ENCODE measurements at regions not wholly inside any gene's neighbourhood (a gene's known extent, or its start where the extent isn't known, plus 50 kb on each side); places are given as distances from the start of the nearest gene placed in this dataset.

- Histone ChIP-seq H3K4me2 (ENCODE audit: low read depth, low read length, poor library complexity, severe bottlenecking) (no peak overlapping the region), H3K9ac (ENCODE audit: low read depth, low read length, poor library complexity, severe bottlenecking) (no peak overlapping the region), H3K9me2 (replicated peaks; ENCODE audit: low read depth, low read length) (no peaks in the 10 kb centered on the region), H3F3A (ENCODE audit: low read depth) (no peaks in the 10 kb centered on the region), H3K36me3 (ENCODE audit: insufficient read depth, low read length) (no peaks in the 10 kb centered on the region), H3K4me3 (ENCODE audit: low read length, poor library complexity, severe bottlenecking) (no peak overlapping the region), H3K4me1 (ENCODE audit: insufficient read depth, low read length, poor library complexity, severe bottlenecking) (no peaks in the 10 kb centered on the region), H2AFZ (ENCODE audit: low read length) (no peak overlapping the region), H3K27me3 (ENCODE audit: insufficient read depth, low read length, poor library complexity, severe bottlenecking) (no peaks in the 10 kb centered on the region), H3K9me3 (ENCODE audit: insufficient read depth, low read depth, low read length) (no peaks in the 10 kb centered on the region), H3K79me2 (ENCODE audit: insufficient read depth, low read length) (no peaks in the 10 kb centered on the region), H4K20me1 (ENCODE audit: insufficient read depth, low read length, poor library complexity, severe bottlenecking) (no peaks in the 10 kb centered on the region)
- TF ChIP-seq, protein P1, sequence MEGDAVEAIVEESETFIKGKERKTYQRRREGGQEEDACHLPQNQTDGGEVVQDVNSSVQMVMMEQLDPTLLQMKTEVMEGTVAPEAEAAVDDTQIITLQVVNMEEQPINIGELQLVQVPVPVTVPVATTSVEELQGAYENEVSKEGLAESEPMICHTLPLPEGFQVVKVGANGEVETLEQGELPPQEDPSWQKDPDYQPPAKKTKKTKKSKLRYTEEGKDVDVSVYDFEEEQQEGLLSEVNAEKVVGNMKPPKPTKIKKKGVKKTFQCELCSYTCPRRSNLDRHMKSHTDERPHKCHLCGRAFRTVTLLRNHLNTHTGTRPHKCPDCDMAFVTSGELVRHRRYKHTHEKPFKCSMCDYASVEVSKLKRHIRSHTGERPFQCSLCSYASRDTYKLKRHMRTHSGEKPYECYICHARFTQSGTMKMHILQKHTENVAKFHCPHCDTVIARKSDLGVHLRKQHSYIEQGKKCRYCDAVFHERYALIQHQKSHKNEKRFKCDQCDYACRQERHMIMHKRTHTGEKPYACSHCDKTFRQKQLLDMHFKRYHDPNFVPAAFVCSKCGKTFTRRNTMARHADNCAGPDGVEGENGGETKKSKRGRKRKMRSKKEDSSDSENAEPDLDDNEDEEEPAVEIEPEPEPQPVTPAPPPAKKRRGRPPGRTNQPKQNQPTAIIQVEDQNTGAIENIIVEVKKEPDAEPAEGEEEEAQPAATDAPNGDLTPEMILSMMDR (conservative IDR thresholded peaks at IDR 0.05; ENCODE audit: low read length) = no peak
- TF ChIP-seq EZH2phosphoT487 (IDR thresholded peaks at IDR 0.05; ENCODE audit: borderline replicate concordance) = no peak
These were observed 108.1 kb downstream of the ABCC12 start for GRCh38 chr16:48047720-48048119.

GRCh38 chr16:48047241-48047640, 108.6 kb downstream of the ABCC12 start:
- Histone ChIP-seq H3K36me3 (ENCODE audit: insufficient read depth, low read length) (no peaks in the 10 kb centered on the region), H3K79me2 (ENCODE audit: insufficient read depth, low read length) (no peaks in the 10 kb centered on the region), H3F3A (ENCODE audit: low read depth) (no peaks in the 10 kb centered on the region), H3K4me1 (ENCODE audit: insufficient read depth, low read length, poor library complexity, severe bottlenecking) (no peaks in the 10 kb centered on the region), H3K27me3 (ENCODE audit: insufficient read depth, low read length, poor library complexity, severe bottlenecking) (no peaks in the 10 kb centered on the region), H3K9ac (ENCODE audit: low read depth, low read length, poor library complexity, severe bottlenecking) (no peak overlapping the region), H2AFZ (ENCODE audit: low read length) (no peak overlapping the region), H4K20me1 (ENCODE audit: insufficient read depth, low read length, poor library complexity, severe bottlenecking) (no peaks in the 10 kb centered on the region), H3K9me3 (ENCODE audit: insufficient read depth, low read depth, low read length) (no peaks in the 10 kb centered on the region; the same call in 1 of the 2 replicates), H3K4me2 (ENCODE audit: low read depth, low read length, poor library complexity, severe bottlenecking) (no peak overlapping the region), H3K9me2 (replicated peaks; ENCODE audit: low read depth, low read length) (no peaks in the 10 kb centered on the region), H3K4me3 (ENCODE audit: low read length, poor library complexity, severe bottlenecking) (no peak overlapping the region)
- TF ChIP-seq, protein P1 (conservative IDR thresholded peaks at IDR 0.05; ENCODE audit: low read length) = no peak
- TF ChIP-seq EZH2phosphoT487 (IDR thresholded peaks at IDR 0.05; ENCODE audit: borderline replicate concordance) = no peak

- no peaks in the 10 kb centered on the region for H3K36me3 ChIP-seq (ENCODE audit: insufficient read depth, low read length)
- no peak overlapping the region for H3K4me2 ChIP-seq (ENCODE audit: low read depth, low read length, poor library complexity, severe bottlenecking)
- no peaks in the 10 kb centered on the region for H4K20me1 ChIP-seq (ENCODE audit: insufficient read depth, low read length, poor library complexity, severe bottlenecking)
- no peaks in the 10 kb centered on the region for H3K9me2 ChIP-seq (replicated peaks; ENCODE audit: low read depth, low read length)
- no peak overlapping the region for H3K9ac ChIP-seq (ENCODE audit: low read depth, low read length, poor library complexity, severe bottlenecking)
- no peaks in the 10 kb centered on the region for H3F3A ChIP-seq (ENCODE audit: low read depth)
- H3K4me1 ChIP-seq (ENCODE audit: insufficient read depth, low read length, poor library complexity, severe bottlenecking) = no peaks in the 10 kb centered on the region
- no peaks in the 10 kb centered on the region for H3K27me3 ChIP-seq (ENCODE audit: insufficient read depth, low read length, poor library complexity, severe bottlenecking)
- no peak overlapping the region for H3K4me3 ChIP-seq (ENCODE audit: low read length, poor library complexity, severe bottlenecking)
- no peak overlapping the region for H2AFZ ChIP-seq (ENCODE audit: low read length)
- no peaks in the 10 kb centered on the region; the same call in 1 of the 2 replicates for H3K9me3 ChIP-seq (ENCODE audit: insufficient read depth, low read depth, low read length)
- TF ChIP-seq, protein P1 (conservative IDR thresholded peaks at IDR 0.05; ENCODE audit: low read length) = no peak
- TF ChIP-seq EZH2phosphoT487 (IDR thresholded peaks at IDR 0.05; ENCODE audit: borderline replicate concordance) = no peak
- H3K79me2 ChIP-seq (ENCODE audit: insufficient read depth, low read length) = no peaks in the 10 kb centered on the region
These were observed 111.7 kb downstream of the ABCC12 start for GRCh38 chr16:48044117-48044516.

All from Loucy (cell line).